SH-SY5Y (cell line): ENCODE measurements at regions not wholly inside any gene's neighbourhood (a gene's known extent, or its start where the extent isn't known, plus 50 kb on each side); places are given as distances from the start of the nearest gene placed in this dataset.

ENCODE experiments used
- GATA2 ChIP-seq: IDR thresholded peaks from 2 replicates; pipeline ENCODE4 v1.6.1; 2011; ENCODE audit warnings: mild to moderate bottlenecking, low read depth, low read length
- GATA3 ChIP-seq: IDR thresholded peaks from 2 replicates; pipeline ENCODE4 v1.6.1; 2011; ENCODE audit warnings: low read depth, mild to moderate bottlenecking, low read length, moderate library complexity

DNA sequence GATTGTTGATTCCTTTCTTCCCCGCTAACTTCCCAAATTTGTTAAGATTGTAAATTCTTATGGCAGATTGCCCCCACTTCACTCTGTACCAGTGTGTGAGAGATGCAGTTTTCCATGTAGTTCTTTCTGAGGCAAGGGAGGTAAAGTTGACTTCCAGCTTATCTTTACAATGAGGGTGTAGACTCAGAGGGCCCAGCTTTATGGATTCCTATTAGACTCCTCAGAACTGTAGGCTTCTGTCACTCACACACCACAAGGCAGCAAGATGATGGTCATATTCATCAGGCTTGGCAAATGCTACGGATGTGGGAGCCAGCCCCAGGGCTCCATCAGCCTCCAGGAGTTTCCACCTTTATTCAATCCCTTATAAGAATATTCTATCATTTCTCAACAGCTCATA, 461.9 kb upstream of the KLF4 start:
- TF ChIP-seq GATA2 (no peak), GATA3 (no peak)

GRCh38 chr9:107949061-107949460, 459.5 kb upstream of the KLF4 start:
- TF ChIP-seq GATA3 (no peak), GATA2 (no peak)

DNA sequence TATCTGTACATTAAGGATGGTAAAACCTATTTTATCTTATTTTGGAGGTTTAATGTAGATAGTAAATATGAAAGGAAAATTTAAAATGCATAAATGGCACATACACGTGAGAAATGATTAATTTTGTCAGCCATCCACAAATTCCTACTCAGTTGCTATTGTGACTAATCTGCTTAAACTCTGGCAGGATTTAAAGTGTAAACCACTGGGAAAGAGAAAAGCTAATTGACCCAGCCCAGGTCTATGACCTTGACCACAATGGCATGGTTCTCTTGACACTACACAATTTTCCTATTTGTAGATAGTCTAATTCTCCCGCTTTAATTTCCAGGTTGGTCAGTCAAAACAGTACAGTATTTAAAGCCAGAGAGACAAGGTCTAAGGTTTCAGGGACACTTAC, 459.0 kb upstream of the KLF4 start:
- TF ChIP-seq GATA3 (no peak), GATA2 (no peak)

DNA sequence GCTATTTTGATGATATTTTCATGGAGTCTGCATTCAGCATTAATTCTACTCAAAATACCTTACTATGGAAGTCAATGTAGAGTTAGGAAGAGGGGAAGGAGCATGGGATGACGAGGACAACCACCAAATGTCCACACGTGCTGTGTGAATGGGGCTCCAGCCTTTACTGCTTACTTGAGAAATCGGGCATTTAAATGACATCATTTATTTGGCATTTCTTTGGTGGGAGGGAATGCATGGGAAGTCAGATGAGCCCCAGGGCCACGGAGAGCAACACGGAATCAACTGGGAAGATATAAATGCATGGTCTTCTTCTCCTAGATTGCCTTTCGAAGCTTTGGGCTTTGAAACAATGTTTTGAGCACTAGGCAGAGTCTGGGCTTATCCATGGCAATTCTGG, 458.5 kb upstream of the KLF4 start:
- no peak for TF ChIP-seq GATA2
- no peak for TF ChIP-seq GATA3

GRCh38 chr9:107946364-107947141, 457.0 kb upstream of the KLF4 start:
- no peak for TF ChIP-seq GATA2
- no peak for TF ChIP-seq GATA3

DNA sequence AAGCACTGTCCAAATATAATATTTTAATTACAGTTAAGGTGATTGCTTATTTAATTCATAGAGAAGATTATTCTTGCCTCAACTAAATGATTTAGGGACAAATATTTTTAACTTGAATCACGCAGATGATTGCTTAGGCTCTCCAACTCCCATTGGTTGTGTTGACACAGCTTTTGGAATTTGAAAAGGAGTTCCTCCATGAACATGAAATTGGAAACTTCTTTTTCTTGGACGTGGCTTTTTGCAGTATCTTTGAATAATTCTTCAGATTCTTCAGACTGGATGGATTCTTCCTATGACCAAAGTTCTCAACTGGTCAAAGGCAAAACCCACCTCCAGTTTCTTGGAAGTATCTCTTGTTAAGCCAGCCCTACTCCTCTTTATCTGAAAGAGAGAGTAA, 456.4 kb upstream of the KLF4 start:
- TF ChIP-seq GATA2: no peak
- TF ChIP-seq GATA3: no peak

DNA sequence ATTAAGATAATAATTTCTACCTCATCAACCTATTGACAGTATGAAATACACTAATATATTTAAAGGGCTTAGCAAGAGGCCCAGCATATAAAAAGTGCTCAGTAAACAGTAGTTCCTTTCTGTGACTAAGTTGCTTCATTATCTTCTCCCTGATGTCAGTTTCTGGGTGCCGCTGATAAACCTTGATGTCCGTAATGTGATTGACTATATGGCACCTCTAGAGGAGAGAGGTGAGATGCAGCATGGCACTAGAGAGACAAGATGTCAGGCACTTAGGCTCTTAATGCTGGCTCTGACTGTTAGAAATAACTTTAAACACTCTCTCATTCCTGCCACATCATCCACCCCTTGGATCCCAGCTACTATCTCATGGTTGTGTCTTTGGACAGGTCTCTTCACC, 455.9 kb upstream of the KLF4 start:
- no peak for TF ChIP-seq GATA3
- no peak for TF ChIP-seq GATA2

DNA sequence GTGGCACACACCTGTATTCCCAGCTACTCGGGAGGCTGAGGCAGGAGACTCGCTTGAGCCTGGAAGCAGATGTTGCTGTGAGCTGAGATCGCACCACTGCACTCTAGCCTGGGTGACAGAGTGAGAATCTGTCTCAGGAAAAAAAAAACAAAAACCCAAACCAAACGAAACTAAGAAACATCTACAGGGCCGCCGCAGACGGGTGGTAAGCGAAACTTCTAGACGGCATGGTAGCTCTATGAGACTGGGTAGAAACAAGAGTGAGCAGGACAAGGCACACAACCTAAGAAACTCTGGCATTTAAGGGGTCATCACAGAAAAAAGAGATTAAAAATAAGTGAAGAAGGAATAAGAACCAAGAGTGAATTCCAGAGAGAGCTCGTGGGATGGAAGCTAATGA, 454.8 kb upstream of the KLF4 start:
- no peak for TF ChIP-seq GATA2
- no peak for TF ChIP-seq GATA3

DNA sequence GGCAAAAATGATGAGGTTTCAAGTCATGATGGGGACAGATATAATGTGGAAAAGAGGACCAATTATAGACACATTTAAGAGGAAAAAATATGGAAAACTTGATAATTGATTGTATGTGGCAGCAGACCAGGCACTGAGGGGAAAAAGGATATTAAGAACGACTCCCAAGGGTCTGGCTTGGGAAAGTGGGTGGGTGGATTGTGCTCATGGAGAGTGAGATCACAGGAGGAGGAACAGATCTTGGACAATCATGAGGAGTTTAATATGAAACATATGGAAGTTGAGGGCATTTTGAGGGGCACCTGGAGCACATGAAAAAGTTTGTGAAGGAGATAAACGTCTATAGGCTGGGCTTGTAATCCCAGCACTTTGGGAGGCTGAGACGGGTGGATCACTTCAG, 454.3 kb upstream of the KLF4 start:
- TF ChIP-seq GATA3 (no peak), GATA2 (no peak)

DNA sequence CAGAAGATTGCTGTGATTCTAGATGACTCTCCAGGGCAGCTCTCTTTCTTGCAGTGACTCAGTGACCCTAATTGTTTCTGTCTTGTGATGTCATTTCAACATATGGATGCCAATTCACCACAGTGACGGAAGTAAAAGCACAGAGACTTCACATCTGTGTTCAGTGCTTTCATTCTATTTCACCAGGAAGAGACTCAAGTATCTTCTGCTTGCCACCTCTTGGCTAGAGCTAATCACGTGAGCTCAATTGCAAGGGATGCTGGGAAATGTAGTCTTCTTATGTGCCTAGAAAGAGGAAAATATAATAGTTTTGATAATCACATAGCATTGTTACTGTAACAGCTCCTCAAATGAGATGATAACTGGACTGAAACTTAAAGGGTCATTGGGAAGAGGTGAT, 453.3 kb upstream of the KLF4 start:
- TF ChIP-seq GATA3 (no peak), GATA2 (no peak)

GRCh38 chr9:107942291-107942690, 452.7 kb upstream of the KLF4 start:
- TF ChIP-seq GATA3 (no peak), GATA2 (no peak)

GRCh38 chr9:107940616-107941595, 451.3 kb upstream of the KLF4 start:
- TF ChIP-seq GATA2 (no peak), GATA3 (no peak)

- peak; percentile 69; the same call in 1 of the 2 replicates for TF ChIP-seq GATA2
- TF ChIP-seq GATA3: 0 out of 2 replicates have a peak, but pooled peaks have one; percentile 17
These were observed 449.3 kb upstream of the KLF4 start for GRCh38 chr9:107938801-107939386.

- no peak for TF ChIP-seq GATA3
- TF ChIP-seq GATA2: no peak
These were observed 446.4 kb upstream of the KLF4 start for GRCh38 chr9:107935931-107936330.
